ENCODE measurements at regions not wholly inside any gene's neighbourhood (a gene's known extent, or its start where the extent isn't known, plus 50 kb on each side); places are given as distances from the start of the nearest gene placed in this dataset.
"Not testable (repeated sequence)": the region's sequence is repeated elsewhere in the genome, so short reads cannot be mapped to it uniquely, and the experiment has no call there.

DNA sequence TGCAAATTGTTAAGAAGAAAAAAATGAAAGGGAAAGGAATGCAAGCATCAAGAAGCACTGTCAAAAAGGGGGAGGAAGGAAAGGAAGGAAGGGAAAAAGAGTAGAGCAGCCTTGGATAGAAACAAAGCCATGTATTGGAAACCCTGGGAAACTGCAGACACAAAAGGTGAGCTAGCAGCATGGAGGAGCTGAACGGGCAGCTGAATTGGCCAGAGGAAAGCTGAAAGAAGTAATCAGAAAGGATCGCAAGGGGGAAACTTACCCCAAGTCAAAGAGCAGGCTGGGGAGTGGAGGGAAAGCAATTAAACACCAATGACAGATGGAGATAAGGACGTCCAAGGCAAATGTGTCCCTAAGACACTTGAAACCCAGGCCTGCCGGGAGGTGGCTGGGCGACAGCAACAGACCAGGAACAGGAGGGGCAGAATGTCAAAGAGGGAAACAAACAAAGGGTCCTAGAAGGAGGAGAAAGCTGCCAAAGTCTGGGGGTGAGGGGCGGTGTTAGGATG, 93.8 kb upstream of the SVIL start:
- TF ChIP-seq, protein P1, sequence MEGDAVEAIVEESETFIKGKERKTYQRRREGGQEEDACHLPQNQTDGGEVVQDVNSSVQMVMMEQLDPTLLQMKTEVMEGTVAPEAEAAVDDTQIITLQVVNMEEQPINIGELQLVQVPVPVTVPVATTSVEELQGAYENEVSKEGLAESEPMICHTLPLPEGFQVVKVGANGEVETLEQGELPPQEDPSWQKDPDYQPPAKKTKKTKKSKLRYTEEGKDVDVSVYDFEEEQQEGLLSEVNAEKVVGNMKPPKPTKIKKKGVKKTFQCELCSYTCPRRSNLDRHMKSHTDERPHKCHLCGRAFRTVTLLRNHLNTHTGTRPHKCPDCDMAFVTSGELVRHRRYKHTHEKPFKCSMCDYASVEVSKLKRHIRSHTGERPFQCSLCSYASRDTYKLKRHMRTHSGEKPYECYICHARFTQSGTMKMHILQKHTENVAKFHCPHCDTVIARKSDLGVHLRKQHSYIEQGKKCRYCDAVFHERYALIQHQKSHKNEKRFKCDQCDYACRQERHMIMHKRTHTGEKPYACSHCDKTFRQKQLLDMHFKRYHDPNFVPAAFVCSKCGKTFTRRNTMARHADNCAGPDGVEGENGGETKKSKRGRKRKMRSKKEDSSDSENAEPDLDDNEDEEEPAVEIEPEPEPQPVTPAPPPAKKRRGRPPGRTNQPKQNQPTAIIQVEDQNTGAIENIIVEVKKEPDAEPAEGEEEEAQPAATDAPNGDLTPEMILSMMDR (IDR thresholded peaks at IDR 0.05; ENCODE audit: low read depth, low read length): no peak
- H3K4me3 ChIP-seq (ENCODE audit: low read depth, low read length): no peak overlapping the region

DNA sequence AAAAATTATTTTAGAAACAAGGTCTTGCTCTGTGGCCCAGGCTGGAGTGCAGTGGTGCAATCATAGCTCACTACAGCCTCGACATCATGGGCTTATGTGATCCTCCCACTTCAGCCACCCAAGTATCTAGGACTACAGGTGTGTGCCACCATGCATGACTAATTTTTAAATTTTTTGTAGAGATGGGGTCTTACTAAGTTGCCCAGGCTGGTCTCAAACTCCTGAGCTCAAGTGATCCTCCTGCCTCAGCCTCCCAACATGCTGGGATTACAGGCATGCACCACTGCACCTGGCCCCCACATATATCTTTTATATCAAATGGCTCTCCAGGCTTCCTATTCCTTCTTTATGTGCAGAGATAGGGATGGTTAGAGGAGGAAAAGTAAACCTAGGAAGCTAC, 91.2 kb upstream of the SVIL start:
- H3K4me3 ChIP-seq (ENCODE audit: low read depth, low read length): not testable (repeated sequence)

DNA sequence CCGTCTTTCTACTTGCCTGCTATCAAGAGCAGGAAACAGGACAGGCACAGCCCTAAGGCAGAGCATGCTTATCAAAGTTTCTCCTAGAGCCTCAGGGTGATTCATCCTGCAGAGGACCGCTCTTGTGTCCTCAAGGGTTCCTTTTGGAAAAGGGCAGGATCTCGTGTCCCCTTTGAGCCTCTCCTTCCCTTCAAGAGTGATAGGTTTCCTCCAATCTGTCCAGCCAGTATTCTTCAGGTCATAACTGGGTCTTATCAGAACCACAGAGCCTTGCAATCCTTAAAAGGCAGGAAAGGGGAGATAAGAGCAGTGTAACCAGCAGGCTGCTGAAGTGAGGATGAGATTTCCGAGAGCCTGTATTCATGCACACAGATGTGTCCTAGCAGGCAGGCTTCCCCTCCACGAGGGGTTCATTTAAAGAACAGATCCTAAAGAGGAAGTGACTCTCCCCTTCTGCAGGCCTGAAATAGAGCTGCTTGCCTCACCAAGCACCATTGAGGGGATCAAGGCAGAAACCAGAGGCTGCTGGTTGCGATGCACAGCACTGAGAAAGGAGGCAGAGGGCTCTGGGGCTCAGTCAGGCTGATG, 90.5 kb upstream of the SVIL start:
- H3K4me3 ChIP-seq (ENCODE audit: low read depth, low read length): no peak overlapping the region
- TF ChIP-seq, protein P1 (IDR thresholded peaks at IDR 0.05; ENCODE audit: low read depth, low read length): no peak

DNA sequence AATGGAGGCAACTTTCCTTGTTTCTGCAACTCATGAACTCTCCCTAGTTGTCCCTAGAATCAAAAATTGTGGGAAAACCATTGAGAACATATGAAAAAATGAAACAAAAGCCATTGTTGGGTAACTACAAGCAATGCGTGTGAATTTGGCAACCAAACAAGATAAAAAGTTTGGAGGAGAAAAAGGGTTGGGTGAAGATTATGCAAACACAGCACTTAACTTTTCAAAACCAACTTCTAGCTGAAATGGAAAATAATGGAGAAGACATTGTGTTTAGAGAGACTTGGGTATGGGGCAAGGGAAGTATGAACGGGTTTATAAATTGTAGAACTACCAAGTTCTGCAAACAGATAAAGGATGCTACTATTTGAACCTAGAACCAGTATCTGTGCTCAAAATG, 89.0 kb upstream of the SVIL start:
- H3K4me3 ChIP-seq (ENCODE audit: low read depth, low read length): no peak overlapping the region
- TF ChIP-seq, protein P1 (IDR thresholded peaks at IDR 0.05; ENCODE audit: low read depth, low read length): no peak

DNA sequence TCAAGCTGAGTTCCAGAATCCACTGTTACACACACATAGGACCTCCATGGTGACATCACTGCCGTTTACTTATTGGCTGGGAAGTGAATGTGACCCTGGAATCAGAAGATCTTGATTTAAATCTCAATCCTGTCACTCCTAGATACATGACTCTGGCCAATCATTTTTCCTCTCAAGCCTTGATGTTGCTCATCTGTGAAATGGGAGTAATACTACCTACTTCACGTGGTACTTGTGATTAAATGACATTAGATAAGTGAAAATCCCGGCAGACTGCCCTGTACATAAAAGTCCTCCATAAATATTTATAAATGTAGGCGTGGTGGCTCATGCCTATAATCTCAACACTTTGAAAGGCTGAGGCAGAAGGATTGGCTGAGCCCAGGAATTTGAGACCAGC, 88.0 kb upstream of the SVIL start:
- no peak overlapping the region for H3K4me3 ChIP-seq (ENCODE audit: low read depth, low read length)
- TF ChIP-seq, protein P1 (IDR thresholded peaks at IDR 0.05; ENCODE audit: low read depth, low read length): no peak

DNA sequence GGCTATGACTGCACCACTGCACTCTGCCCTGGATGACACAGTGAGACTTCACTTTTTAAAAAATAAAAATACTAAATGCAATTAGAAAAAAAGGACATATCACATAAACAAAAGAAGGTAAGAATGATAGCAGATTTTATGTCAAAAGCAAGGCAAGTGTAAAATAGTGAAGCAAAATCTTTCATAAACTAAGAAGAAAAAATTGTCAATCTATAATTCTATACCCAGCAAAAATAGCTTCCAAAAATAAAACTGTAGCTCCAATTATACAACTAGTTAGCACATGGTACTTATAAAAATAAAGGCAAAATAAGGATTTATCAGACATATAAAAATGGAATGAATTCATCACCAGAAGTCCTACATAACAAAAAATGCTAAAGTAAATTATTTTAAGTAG, 85.4 kb upstream of the SVIL start:
- TF ChIP-seq, protein P1 (IDR thresholded peaks at IDR 0.05; ENCODE audit: low read depth, low read length): no peak
- H3K4me3 ChIP-seq (ENCODE audit: low read depth, low read length): no peak overlapping the region

DNA sequence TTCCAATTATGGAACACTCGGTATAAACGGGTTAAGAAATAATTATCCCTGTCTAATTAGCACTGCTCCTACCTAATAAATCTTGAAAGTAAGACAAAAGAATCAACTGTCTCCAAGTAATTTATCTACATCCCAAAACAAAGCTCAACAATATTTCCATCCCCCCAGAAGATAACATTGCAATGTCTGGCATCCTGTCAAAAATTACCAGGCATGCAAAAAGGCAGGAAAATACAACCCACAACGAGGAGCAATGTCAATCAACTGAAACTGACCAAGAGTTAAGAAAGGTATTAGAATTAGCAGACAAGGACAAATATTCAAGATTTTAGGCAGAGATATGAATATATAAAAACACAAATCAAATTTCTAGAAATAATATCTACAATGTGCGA, 84.5 kb upstream of the SVIL start:
- TF ChIP-seq, protein P1 (IDR thresholded peaks at IDR 0.05; ENCODE audit: low read depth, low read length): no peak

DNA sequence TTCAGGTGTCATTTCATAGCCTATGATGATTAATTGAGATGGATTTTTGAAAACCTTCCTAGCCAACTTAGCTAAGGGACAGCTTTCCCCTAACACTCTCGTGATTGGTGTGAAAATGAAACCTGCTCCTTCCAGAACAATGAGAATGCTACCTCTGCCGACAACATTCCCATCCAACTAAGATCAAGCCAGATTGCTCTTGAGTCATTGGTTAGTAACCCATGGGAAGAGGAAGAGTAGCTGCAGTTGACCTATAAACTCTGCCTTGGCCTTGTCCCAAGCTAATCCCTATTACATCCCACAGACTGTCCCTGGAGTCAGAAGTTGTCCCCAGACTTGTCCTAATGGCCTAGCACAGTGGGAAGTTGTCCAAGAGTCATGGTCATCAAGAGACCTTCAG, 80.5 kb upstream of the SVIL start:
- H3K4me3 ChIP-seq (ENCODE audit: low read depth, low read length): no peak overlapping the region
- TF ChIP-seq, protein P1 (IDR thresholded peaks at IDR 0.05; ENCODE audit: low read depth, low read length): no peak

More for the DNA sequence above, 84.5 kb upstream of the SVIL start:
- no peak overlapping the region for H3K4me3 ChIP-seq (ENCODE audit: low read depth, low read length)

Measured in WI38 (cell line).